Tibial nerve (tissue), 4 donors: ENCODE measurements at regions not wholly inside any gene's neighbourhood (a gene's known extent, or its start where the extent isn't known, plus 50 kb on each side); places are given as distances from the start of the nearest gene placed in this dataset.

Experiments
- DNase-seq, 2 donors: peaks; one replicate each; pipeline ENCODE4 v3.0.0-alpha.2; 2019; ENCODE audit warnings: low spot score in 2 of 2
- H3K27ac ChIP-seq, 4 donors: fragments of 200-600 bp; sonication (generic) in 3 of 4; one replicate each; pipeline ENCODE4 v1.5.1; 2017 to 2019; ENCODE audit warnings: mild to moderate bottlenecking in 1 of 4
- H3K27me3 ChIP-seq, 2 donors: fragments of 200-600 bp; sonication (generic) in 1 of 2; one replicate each; pipeline versions ENCODE4 v1.5.1 to v1.6.0; 2017 to 2019
- H3K36me3 ChIP-seq, 3 donors: fragments of 200-600 bp; sonication (generic); one replicate each; pipeline ENCODE4 v1.5.1; 2018 to 2019
- H3K4me1 ChIP-seq, 4 donors: fragments of 200-600 bp; sonication (generic) in 3 of 4; one replicate each; pipeline ENCODE4 v1.5.1; 2017 to 2019
- H3K4me3 ChIP-seq, 4 donors: fragments of 200-600 bp; sonication (generic) in 3 of 4; one replicate each; pipeline ENCODE4 v1.5.1; 2017 to 2019; ENCODE audit warnings: mild to moderate bottlenecking in 1 of 4, moderate library complexity in 1 of 4
- H3K9me3 ChIP-seq, 4 donors: fragments of 200-600 bp; sonication (generic) in 3 of 4; one replicate each; pipeline ENCODE4 v1.5.1; 2017 to 2019
- CTCF ChIP-seq, 5 experiments: fragments of 200-600 bp in 3 of 5; fragments of 450-650 bp in 2 of 5; sonication (generic) in 3 of 5; IDR thresholded peaks; one replicate each; pipeline ENCODE4 v1.5.1; 2016 to 2019; ENCODE audit warnings: antibody characterized with exemption in 5 of 5, mild to moderate bottlenecking in 3 of 5, moderate library complexity in 2 of 5
- EP300 ChIP-seq, 2 donors: sonication (generic); formaldehyde crosslinking; IDR thresholded peaks; one replicate each; pipeline ENCODE4 v1.6.1; 2017; ENCODE audit warnings: antibody characterized with exemption in 2 of 2, mild to moderate bottlenecking in 1 of 2
- POLR2A ChIP-seq, 2 donors: fragments of 450-650 bp; IDR thresholded peaks; one replicate each; pipeline ENCODE4 v1.6.1; 2017; ENCODE audit warnings: antibody characterized with exemption in 2 of 2, mild to moderate bottlenecking in 2 of 2, moderate library complexity in 2 of 2
- WGBS, 2 donors: methylation state at CpG; one replicate each; pipeline ENCODE4 v1.1.5; 2018; 5-methylcytosine and 5-hydroxymethylcytosine counted together

GRCh38 chr4:1472148-1472797 lies 66.0 kb upstream of the NKX1-1 start:
- Histone ChIP-seq H3K4me3 (no peak overlapping the region), H3K27ac (no peak overlapping the region), H3K4me1 (peaks cover 0 to 11% (median 0%) of the 10 kb centered on the region in 4 donors), H3K27me3 (peaks cover 0 to 33% of the 10 kb centered on the region in 2 donors), H3K36me3 (no peaks in the 10 kb centered on the region), H3K9me3 (peaks cover 0 to 4% (median 0%) of the 10 kb centered on the region in 4 donors)
- TF ChIP-seq POLR2A (IDR thresholded peaks at IDR 0.05) (no peak), CTCF (IDR thresholded peaks at IDR 0.05) (no peak), EP300 (IDR thresholded peaks at IDR 0.05) (no peak)
- 16 to 26% methylated on average over 14 to 36 of the region's 58 CpGs for WGBS, 2 donors
- no peak for DNase-seq

GRCh38 chr4:1471443-1472147 lies 65.4 kb upstream of the NKX1-1 start:
- Histone ChIP-seq H3K27ac (no peak overlapping the region), H3K36me3 (no peaks in the 10 kb centered on the region), H3K4me1 (peaks cover 0 to 11% (median 0%) of the 10 kb centered on the region in 4 donors), H3K4me3 (no peak overlapping the region), H3K9me3 (no peaks in the 10 kb centered on the region), H3K27me3 (peaks cover 0 to 33% of the 10 kb centered on the region in 2 donors)
- no peak for DNase-seq
- no peak for TF ChIP-seq EP300 (IDR thresholded peaks at IDR 0.05)
- TF ChIP-seq CTCF (IDR thresholded peaks at IDR 0.05), result no peak
- TF ChIP-seq POLR2A (IDR thresholded peaks at IDR 0.05), result no peak
- WGBS, 2 donors, result 16 to 19% methylated on average over 27 to 51 of the region's 55 CpGs

- Histone ChIP-seq H3K4me1 (peaks cover 0 to 11% (median 0%) of the 10 kb centered on the region in 4 donors), H3K9me3 (no peaks in the 10 kb centered on the region), H3K27ac (no peak overlapping the region), H3K4me3 (no peak overlapping the region), H3K36me3 (no peaks in the 10 kb centered on the region), H3K27me3 (peaks cover 0 to 33% of the 10 kb centered on the region in 2 donors)
- no peak for DNase-seq
- 74 to 80% methylated on average over 10 to 11 of the region's 12 CpGs for WGBS, 2 donors
- TF ChIP-seq CTCF (IDR thresholded peaks at IDR 0.05) (no peak), POLR2A (IDR thresholded peaks at IDR 0.05) (no peak), EP300 (IDR thresholded peaks at IDR 0.05) (no peak)
Measured at GRCh38 chr4:1470816-1471442, 64.7 kb upstream of the NKX1-1 start.

GRCh38 chr4:1470393-1470670 lies 64.1 kb upstream of the NKX1-1 start:
- no peak for DNase-seq

More at GRCh38 chr4:1470393-1470670, 64.1 kb upstream of the NKX1-1 start:
- H3K27me3 ChIP-seq, result peaks cover 0 to 33% of the 10 kb centered on the region in 2 donors
- H3K36me3 ChIP-seq, result no peaks in the 10 kb centered on the region
- WGBS, 2 donors, result 25 to 36% methylated on average over 5 to 7 of the region's 7 CpGs
- no peak overlapping the region for H3K27ac ChIP-seq
- H3K9me3 ChIP-seq, result no peaks in the 10 kb centered on the region
- H3K4me3 ChIP-seq, result no peak overlapping the region
- TF ChIP-seq POLR2A (IDR thresholded peaks at IDR 0.05), result no peak
- no peak for TF ChIP-seq EP300 (IDR thresholded peaks at IDR 0.05)
- no peak for TF ChIP-seq CTCF (IDR thresholded peaks at IDR 0.05)
- peaks cover 0 to 11% (median 0%) of the 10 kb centered on the region in 4 donors for H3K4me1 ChIP-seq
